HG02763 (cell line): ENCODE measurements at regions not wholly inside any gene's neighbourhood (a gene's known extent, or its start where the extent isn't known, plus 50 kb on each side); places are given as distances from the start of the nearest gene placed in this dataset.
"Not testable (repeated sequence)": the region's sequence is repeated elsewhere in the genome, so short reads cannot be mapped to it uniquely, and the experiment has no call there.

Experiments
- ATAC-seq: cut with Tn5 transposase; IDR thresholded peaks from one replicate; pipeline ENCODE4 v1.9.1; 2021; ENCODE audit warnings: mild to moderate bottlenecking, moderate library complexity; ENCODE audit not compliant: unreplicated experiment

DNA sequence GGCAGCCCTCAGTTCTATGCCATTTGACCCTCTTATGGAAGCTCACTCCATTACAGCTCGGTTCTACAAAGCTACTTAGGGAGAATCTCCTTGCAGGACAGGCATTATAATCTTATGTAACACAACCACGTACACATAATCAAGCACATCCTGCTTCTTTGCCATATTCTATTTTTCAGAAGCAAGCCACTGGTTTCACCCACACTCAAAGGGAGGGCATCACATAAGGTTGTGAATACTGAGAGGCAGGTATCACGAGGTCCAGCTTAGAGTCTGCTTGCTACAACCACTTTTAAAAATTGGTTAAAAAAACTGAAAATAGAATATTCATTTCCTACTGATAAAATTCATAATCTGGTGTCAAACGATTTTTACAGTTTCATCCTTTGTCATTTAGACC lies 589.2 kb downstream of the SLC16A7 start:
- no peak for ATAC-seq

DNA sequence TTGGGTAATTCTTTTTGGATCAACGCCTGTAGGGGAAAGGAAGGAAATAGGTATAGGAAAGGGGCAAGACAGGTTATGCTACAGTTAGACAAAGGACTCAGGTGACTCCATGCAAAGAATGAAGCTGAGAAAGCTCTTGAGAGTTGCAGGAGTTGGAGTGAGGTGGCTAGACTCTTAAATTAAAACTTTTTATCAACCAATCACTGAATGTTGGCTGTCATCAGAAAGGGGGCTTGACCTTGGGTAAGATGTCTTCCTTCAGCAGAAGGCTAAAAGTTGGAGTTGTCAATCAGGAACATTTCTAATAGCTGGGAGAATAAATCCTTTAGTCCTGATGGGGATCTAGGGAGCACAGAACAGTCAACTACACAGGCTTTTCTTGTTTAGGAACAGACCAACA lies 595.4 kb downstream of the SLC16A7 start:
- no peak for ATAC-seq

- ATAC-seq = no peak
Measured at GRCh38 chr12:60191676-60192359, 596.0 kb downstream of the SLC16A7 start.

DNA sequence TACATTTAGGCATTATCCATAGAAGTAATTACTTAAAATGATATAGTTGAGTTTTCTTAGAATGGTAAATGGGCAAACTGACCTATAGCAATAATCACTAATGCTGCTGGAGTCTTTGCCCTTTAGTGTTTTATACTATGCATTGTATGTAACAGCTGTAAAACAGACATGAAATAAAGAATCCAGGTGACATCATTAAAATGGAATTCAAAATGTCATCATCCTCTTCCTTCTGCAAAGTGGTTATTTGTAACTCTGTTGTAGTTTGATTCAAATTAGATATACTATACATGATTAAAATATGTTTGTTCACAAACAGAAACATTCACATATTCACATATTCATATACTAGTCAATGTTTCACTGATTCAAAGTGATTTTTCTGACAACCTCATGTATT lies 598.8 kb downstream of the SLC16A7 start:
- no peak for ATAC-seq

GRCh38 chr12:60195483-60195882 lies 599.7 kb downstream of the SLC16A7 start:
- no peak for ATAC-seq

- ATAC-seq = no peak
Measured at GRCh38 chr12:60196366-60196765, 600.5 kb downstream of the SLC16A7 start.

DNA sequence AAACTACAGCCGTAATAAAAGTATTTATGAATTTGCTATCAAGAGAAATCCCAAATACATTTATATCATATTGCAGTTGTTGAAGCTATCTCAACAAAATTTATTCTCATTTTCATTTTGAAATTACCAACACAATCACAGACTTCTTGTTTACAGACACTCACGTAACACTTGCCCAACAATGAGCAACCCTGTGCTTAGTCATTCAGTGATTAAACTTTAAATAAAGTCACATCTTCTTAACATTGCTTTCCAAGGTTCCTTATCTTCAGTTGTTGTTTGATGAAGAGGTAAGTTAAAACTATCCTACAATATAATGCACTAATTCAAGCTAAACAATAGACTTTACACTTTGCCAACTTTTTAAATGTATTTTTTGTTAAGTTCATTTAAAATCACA lies 601.8 kb downstream of the SLC16A7 start:
- ATAC-seq = no peak

- no peak for ATAC-seq
Measured at GRCh38 chr12:60201891-60202290, 606.1 kb downstream of the SLC16A7 start.

- ATAC-seq = no peak
Measured at GRCh38 chr12:60205500-60205899, 609.7 kb downstream of the SLC16A7 start.

- ATAC-seq = no peak
Measured at GRCh38 chr12:60209521-60209920, 613.7 kb downstream of the SLC16A7 start.

GRCh38 chr12:60209933-60210332 lies 614.1 kb downstream of the SLC16A7 start:
- no peak for ATAC-seq

DNA sequence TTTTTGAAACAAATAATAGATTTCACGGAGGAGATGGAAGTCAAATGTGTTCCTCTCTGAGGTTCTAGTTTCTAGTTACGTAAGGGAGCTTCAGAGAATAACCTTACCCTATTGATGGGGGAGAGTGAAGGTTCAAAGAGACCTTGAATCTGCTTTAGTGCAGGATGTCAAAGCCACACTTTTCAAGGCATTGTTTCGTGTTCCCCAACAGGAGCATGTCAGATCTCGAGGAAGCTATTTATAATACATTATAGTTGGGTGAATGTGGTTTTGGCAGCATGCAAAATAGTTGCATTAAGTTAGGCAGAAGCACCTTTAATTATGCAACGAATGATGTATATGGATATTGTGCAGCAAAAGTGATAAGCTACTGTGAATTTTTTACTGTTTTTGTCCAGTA lies 614.9 kb downstream of the SLC16A7 start:
- ATAC-seq = no peak

GRCh38 chr12:60211244-60211643 lies 615.4 kb downstream of the SLC16A7 start:
- ATAC-seq = no peak

GRCh38 chr12:60212159-60213000 lies 616.6 kb downstream of the SLC16A7 start:
- no peak for ATAC-seq

DNA sequence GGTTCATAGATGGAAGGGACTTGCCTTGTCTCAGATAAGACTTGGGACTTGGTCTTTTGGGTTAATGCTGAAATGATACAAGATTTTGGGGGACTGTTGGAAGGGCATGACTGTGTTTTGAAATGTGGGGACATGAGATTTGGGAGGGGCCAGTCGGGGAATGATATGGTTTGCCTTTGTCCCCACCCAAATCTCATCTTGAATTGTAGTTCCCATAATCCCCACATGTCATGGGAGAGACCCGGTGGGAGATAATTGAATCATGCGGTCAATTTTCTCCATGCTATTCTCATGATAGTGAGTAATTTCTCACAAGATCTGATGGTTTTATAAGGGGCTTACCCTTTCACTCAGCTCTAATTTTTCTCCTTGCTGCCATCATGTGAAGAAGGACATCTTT lies 617.4 kb downstream of the SLC16A7 start:
- not testable (repeated sequence) for ATAC-seq

DNA sequence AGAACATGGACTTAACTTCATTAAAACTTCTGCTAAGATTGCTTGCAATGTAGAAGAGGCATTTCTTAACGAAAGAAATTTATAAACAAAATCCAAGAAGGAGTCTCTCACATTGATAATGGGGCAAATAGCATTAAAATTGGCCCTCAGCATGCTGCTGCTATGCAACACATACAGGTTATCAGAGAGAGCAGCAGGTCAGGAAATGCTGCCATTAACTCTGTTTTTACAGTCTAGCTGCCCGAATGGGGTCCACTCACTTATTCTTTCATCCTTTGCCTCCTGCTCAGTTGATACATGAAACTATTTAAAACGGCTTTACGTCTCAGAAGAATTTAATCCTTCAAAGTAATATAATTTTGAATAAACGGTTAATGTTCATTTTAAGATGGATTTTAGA lies 620.4 kb downstream of the SLC16A7 start:
- ATAC-seq = no peak

DNA sequence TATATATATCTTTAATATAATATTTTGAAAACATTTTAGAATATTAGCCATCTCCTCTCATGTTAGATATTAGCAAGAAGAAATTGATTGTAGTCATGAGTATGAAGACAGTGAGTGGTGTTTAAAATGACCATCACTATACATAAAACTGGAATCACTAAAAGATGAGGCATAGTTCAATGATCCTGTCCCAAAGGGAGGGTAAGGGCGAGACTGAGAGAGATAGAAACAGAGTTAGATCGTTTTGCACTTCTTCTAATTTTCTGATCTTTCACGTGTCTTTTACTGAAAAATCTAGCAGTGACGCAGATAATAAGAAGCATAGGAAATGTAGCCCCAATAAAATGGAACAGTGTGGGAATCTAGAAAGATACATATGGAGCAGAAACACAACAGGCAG lies 627.4 kb downstream of the SLC16A7 start:
- no peak for ATAC-seq

- no peak for ATAC-seq
Measured at GRCh38 chr12:60225216-60226000, 629.6 kb downstream of the SLC16A7 start.

- ATAC-seq = no peak
Measured at GRCh38 chr12:60227916-60228315, 632.1 kb downstream of the SLC16A7 start.

DNA sequence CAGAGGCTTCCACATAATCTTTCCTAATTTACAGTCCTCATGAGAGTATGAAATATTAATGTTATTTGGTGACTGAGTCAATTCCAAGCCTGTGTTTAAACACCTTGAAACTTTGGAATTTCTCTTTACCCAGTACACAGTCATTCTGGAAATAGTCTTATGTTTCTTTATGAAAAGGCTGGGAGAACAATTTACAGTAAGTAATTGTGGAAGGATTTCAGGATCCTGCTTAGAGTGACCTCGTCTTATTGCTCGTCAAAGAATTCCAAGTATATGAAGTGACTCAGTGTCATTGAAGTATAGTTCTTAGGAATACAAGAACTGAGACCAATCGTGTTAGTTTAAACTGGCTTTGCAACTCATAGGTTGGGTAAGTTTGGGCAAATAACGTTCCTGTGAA lies 634.2 kb downstream of the SLC16A7 start:
- ATAC-seq = no peak

DNA sequence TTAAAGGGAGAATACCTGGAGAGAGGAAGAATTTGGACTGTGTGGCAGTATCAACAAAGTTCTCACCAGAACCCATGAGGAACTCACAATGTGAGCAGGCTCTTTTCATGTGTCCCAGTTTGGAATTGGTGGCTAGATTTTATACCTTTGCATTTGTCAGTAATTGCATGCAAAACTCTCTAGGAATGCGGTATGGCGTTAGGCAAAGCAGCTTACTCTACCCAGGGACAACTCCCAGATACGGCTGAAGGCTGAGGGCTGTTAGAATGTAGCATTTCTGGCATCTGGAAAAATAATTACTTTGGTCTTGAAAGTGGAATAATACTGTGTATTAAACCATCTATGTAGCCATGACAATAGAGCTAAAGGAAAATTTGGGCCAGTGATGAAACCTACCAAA lies 635.5 kb downstream of the SLC16A7 start:
- ATAC-seq = no peak
